SK-N-SH (cell line): ENCODE measurements at regions not wholly inside any gene's neighbourhood (a gene's known extent, or its start where the extent isn't known, plus 50 kb on each side); places are given as distances from the start of the nearest gene placed in this dataset.

Experiments
- CTCF ChIA-PET: fragments of 300-600, 350-600 bp; formaldehyde crosslinking; extraction: SDS; loops from one replicate; lab custom pipeline; 2021; lab: Yijun Ruan, JAX
- POLR2A ChIA-PET: fragments of 350-600 bp; sonication (Branson Sonifier 250); formaldehyde crosslinking; extraction: SDS; loops from one replicate; lab custom pipeline; 2020; ENCODE audit warnings: antibody characterized with exemption, inconsistent platforms; lab: Yijun Ruan, JAX
- DNase-seq: peaks from one replicate; pipeline ENCODE4 v3.0.0; 2012
- H2AFZ ChIP-seq: fragments of 200-600 bp; sonication (generic); 2 replicates; pipeline ENCODE4 v1.8.1; 2016; ENCODE audit warnings: antibody characterized with exemption, mild to moderate bottlenecking, low read depth
- H3F3A ChIP-seq: fragments of 200-600 bp; sonication (generic); replicated peaks from 2 replicates; pipeline ENCODE3; 2016; ENCODE audit warnings: antibody characterized with exemption, mild to moderate bottlenecking; ENCODE audit not compliant: insufficient read depth
- H3K27ac ChIP-seq, 2 experiments: fragments of 200-500 bp in 1 of 2; fragments of 200-600 bp in 1 of 2; sonication (Bioruptor generic) in 1 of 2; sonication (generic), shearing (Covaris generic) in 1 of 2; 2 replicates each; pipeline versions ENCODE4 v1.5.1 to v1.6.1; 2014 to 2016; ENCODE audit warnings: low read depth in 2 of 2, inconsistent platforms in 1 of 2, low read length in 1 of 2, mild to moderate bottlenecking in 1 of 2, mixed read lengths in 1 of 2
- H3K27me3 ChIP-seq: fragments of 200-600 bp; sonication (generic), shearing (Covaris generic); 2 replicates; pipeline ENCODE4 v1.6.1; 2016; ENCODE audit warnings: mixed run types; ENCODE audit not compliant: insufficient read depth
- H3K36me3 ChIP-seq, 2 experiments: fragments of 200-500 bp in 1 of 2; fragments of 200-600 bp in 1 of 2; sonication (Bioruptor generic) in 1 of 2; sonication (generic) in 1 of 2; replicated peaks in 1 of 2; 2 replicates each; pipeline versions ENCODE3 to v1.5.1; 2014 to 2016; ENCODE audit warnings: low read length in 1 of 2, mild to moderate bottlenecking in 1 of 2; ENCODE audit not compliant: insufficient read depth in 2 of 2, control insufficient read depth in 1 of 2
- H3K4me1 ChIP-seq, 2 experiments: fragments of 200-500 bp in 1 of 2; fragments of 200-600 bp in 1 of 2; sonication (Bioruptor generic) in 1 of 2; sonication (generic), shearing (Covaris generic) in 1 of 2; 2 replicates each; pipeline versions ENCODE4 v1.5.1 to v1.6.1; 2014 to 2016; ENCODE audit warnings: low read depth in 1 of 2, low read length in 1 of 2, mixed run types in 1 of 2; ENCODE audit not compliant: insufficient read depth in 2 of 2, control insufficient read depth in 1 of 2
- H3K4me2 ChIP-seq: fragments of 200-600 bp; sonication (generic), shearing (Covaris generic); 2 replicates; pipeline ENCODE4 v1.6.1; 2017; ENCODE audit warnings: mixed run types
- H3K4me3 ChIP-seq, 2 experiments: fragments of 200-500 bp in 1 of 2; fragments of 200-600 bp in 1 of 2; sonication (Bioruptor generic) in 1 of 2; sonication (generic), shearing (Covaris generic) in 1 of 2; 2 replicates each; pipeline versions ENCODE4 v1.5.1 to v1.8.1; 2014 to 2016; ENCODE audit warnings: low read depth in 2 of 2, inconsistent platforms in 1 of 2, low read length in 1 of 2, mild to moderate bottlenecking in 1 of 2, mixed read lengths in 1 of 2, moderate library complexity in 1 of 2
- H3K79me2 ChIP-seq: fragments of 200-600 bp; sonication (generic); 2 replicates; pipeline ENCODE4 v1.8.1; 2017; ENCODE audit warnings: mild to moderate bottlenecking; ENCODE audit not compliant: insufficient read depth
- H3K9ac ChIP-seq: fragments of 200-600 bp; sonication (generic); 2 replicates; pipeline ENCODE4 v1.6.1; 2017; ENCODE audit warnings: mixed run types
- H3K9me2 ChIP-seq: fragments of 200-600 bp; sonication (generic); 2 replicates; pipeline ENCODE4 v1.6.1; 2017; ENCODE audit warnings: mixed run types
- H3K9me3 ChIP-seq: fragments of 200-600 bp; sonication (generic); 2 replicates; pipeline ENCODE4 v1.6.1; 2017; ENCODE audit warnings: mixed run types, mild to moderate bottlenecking, moderate library complexity
- H4K20me1 ChIP-seq: fragments of 200-600 bp; sonication (generic); 2 replicates; pipeline ENCODE4 v1.6.1; 2017; ENCODE audit warnings: mild to moderate bottlenecking, mixed run types; ENCODE audit not compliant: insufficient read depth
- ELF1 ChIP-seq: IDR thresholded peaks from 2 replicates; pipeline ENCODE4 v1.4.0; 2012
- FOSL2 ChIP-seq: IDR thresholded peaks from 2 replicates; pipeline ENCODE4 v1.4.0; 2012; ENCODE audit warnings: low read depth, mild to moderate bottlenecking, moderate library complexity, borderline replicate concordance
- FOXM1 ChIP-seq: IDR thresholded peaks from 2 replicates; pipeline ENCODE4 v1.4.0; 2012; ENCODE audit warnings: low read depth, mild to moderate bottlenecking
- GATA2 ChIP-seq: sonication (generic); formaldehyde crosslinking; IDR thresholded peaks from 2 replicates; pipeline ENCODE4 v1.5.0; 2020; ENCODE audit warnings: mild to moderate bottlenecking, missing genetic modification reagents
- JUND ChIP-seq: IDR thresholded peaks from 2 replicates; pipeline ENCODE4 v1.4.0; 2012
- NFIC ChIP-seq: IDR thresholded peaks from 2 replicates; pipeline ENCODE4 v1.4.0; 2012; ENCODE audit warnings: borderline replicate concordance
- NRF1 ChIP-seq: IDR thresholded peaks from 2 replicates; pipeline ENCODE4 v1.6.1; 2012; ENCODE audit warnings: low read depth, mild to moderate bottlenecking, low read length
- POLR2AphosphoS5 ChIP-seq: IDR thresholded peaks from 2 replicates; pipeline ENCODE4 v1.6.1; 2012; ENCODE audit warnings: low read depth, low read length
- RAD21 ChIP-seq: IDR thresholded peaks from 2 replicates; pipeline ENCODE4 v1.6.1; 2012; ENCODE audit warnings: mild to moderate bottlenecking, low read length
- TEAD4 ChIP-seq: IDR thresholded peaks from 2 replicates; pipeline ENCODE4 v1.4.0; 2012; ENCODE audit warnings: mild to moderate bottlenecking, borderline replicate concordance; ENCODE audit not compliant: insufficient read depth
- WGBS: methylation state at CpG from one replicate; pipeline ENCODE4 v1.1.6; 2017; ENCODE audit warnings: low lambda C conversion rate; 5-methylcytosine and 5-hydroxymethylcytosine counted together
- TF ChIP-seq, protein P1 (sequence below): fragments of 150-350 bp; IDR thresholded peaks from 2 replicates; pipeline ENCODE4 v1.6.1; 2016; ENCODE audit warnings: mild to moderate bottlenecking, low read depth, low read length
- TF ChIP-seq, protein P2 (sequence below): IDR thresholded peaks from 2 replicates; pipeline ENCODE4; 2012
- TF ChIP-seq, protein P3 (sequence below): IDR thresholded peaks from 2 replicates; pipeline ENCODE4 v1.6.1; 2012; ENCODE audit warnings: mild to moderate bottlenecking, low read depth, low read length, moderate library complexity
- TF ChIP-seq, protein P4 (sequence below): IDR thresholded peaks from 2 replicates; pipeline ENCODE4 v1.4.0; 2012; ENCODE audit warnings: low read depth
- TF ChIP-seq, protein P5 (sequence below): fragments of 200-600 bp; sonication (generic); IDR thresholded peaks from 2 replicates; pipeline ENCODE4 v1.6.1; 2017; ENCODE audit warnings: antibody characterized with exemption, mild to moderate bottlenecking, moderate library complexity
- TF ChIP-seq, protein P6 (sequence below): IDR thresholded peaks from 2 replicates; pipeline ENCODE4 v1.4.0; 2012; ENCODE audit warnings: low read depth, borderline replicate concordance

DNA sequence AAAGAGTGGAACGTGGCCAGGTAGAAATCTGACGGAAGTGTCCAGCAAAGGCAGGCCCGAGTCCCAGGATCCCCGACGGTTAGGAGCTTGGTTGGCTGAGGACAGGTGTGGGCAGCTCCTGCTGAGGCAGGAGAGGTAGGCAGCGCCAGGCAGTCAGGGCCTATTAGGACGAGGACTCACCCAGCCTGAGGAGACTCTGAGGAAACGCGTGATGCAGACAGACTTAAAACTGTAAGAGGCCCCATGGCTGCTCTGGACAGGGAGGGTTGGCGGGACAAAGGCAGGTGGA is 255.7 kb upstream of the SFSWAP start:
- Histone ChIP-seq H3K27ac (no peak overlapping the region), H4K20me1 (no peaks in the 10 kb centered on the region), H3K36me3 (no peaks in the 10 kb centered on the region), H3K4me1 (peaks cover 0 to 4% of the 10 kb centered on the region in 2 experiments; a peak in 1 of 4 replicates), H3K27me3 (no peaks in the 10 kb centered on the region), H3K4me3 (no peak overlapping the region), H3K9me3 (no peaks in the 10 kb centered on the region), H3K9me2 (no peaks in the 10 kb centered on the region), H2AFZ (no peak overlapping the region), H3F3A (no peaks in the 10 kb centered on the region), H3K9ac (no peak overlapping the region), H3K4me2 (no peak overlapping the region), H3K79me2 (no peaks in the 10 kb centered on the region)
- POLR2A ChIA-PET: no interaction called here
- DNase-seq: no peak
- TF ChIP-seq FOXM1 (no peak), NRF1 (no peak), ELF1 (no peak), NFIC (no peak), TEAD4 (no peak), RAD21 (no peak), FOSL2 (no peak), JUND (no peak)
- TF ChIP-seq, protein P1, sequence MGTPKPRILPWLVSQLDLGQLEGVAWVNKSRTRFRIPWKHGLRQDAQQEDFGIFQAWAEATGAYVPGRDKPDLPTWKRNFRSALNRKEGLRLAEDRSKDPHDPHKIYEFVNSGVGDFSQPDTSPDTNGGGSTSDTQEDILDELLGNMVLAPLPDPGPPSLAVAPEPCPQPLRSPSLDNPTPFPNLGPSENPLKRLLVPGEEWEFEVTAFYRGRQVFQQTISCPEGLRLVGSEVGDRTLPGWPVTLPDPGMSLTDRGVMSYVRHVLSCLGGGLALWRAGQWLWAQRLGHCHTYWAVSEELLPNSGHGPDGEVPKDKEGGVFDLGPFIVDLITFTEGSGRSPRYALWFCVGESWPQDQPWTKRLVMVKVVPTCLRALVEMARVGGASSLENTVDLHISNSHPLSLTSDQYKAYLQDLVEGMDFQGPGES: no peak
- TF ChIP-seq, protein P2, sequence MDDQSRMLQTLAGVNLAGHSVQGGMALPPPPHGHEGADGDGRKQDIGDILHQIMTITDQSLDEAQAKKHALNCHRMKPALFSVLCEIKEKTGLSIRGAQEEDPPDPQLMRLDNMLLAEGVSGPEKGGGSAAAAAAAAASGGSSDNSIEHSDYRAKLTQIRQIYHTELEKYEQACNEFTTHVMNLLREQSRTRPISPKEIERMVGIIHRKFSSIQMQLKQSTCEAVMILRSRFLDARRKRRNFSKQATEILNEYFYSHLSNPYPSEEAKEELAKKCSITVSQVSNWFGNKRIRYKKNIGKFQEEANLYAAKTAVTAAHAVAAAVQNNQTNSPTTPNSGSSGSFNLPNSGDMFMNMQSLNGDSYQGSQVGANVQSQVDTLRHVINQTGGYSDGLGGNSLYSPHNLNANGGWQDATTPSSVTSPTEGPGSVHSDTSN: no peak
- TF ChIP-seq, protein P3, sequence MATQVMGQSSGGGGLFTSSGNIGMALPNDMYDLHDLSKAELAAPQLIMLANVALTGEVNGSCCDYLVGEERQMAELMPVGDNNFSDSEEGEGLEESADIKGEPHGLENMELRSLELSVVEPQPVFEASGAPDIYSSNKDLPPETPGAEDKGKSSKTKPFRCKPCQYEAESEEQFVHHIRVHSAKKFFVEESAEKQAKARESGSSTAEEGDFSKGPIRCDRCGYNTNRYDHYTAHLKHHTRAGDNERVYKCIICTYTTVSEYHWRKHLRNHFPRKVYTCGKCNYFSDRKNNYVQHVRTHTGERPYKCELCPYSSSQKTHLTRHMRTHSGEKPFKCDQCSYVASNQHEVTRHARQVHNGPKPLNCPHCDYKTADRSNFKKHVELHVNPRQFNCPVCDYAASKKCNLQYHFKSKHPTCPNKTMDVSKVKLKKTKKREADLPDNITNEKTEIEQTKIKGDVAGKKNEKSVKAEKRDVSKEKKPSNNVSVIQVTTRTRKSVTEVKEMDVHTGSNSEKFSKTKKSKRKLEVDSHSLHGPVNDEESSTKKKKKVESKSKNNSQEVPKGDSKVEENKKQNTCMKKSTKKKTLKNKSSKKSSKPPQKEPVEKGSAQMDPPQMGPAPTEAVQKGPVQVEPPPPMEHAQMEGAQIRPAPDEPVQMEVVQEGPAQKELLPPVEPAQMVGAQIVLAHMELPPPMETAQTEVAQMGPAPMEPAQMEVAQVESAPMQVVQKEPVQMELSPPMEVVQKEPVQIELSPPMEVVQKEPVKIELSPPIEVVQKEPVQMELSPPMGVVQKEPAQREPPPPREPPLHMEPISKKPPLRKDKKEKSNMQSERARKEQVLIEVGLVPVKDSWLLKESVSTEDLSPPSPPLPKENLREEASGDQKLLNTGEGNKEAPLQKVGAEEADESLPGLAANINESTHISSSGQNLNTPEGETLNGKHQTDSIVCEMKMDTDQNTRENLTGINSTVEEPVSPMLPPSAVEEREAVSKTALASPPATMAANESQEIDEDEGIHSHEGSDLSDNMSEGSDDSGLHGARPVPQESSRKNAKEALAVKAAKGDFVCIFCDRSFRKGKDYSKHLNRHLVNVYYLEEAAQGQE: no peak
- CTCF ChIA-PET: interaction anchor here (0.7 to 6.2 kb wide), 48 partner anchors 8 to 540 kb away, joined by 3 to 87 read pairs (median 4); no protein-coding TSS in a partner anchor
- WGBS: 70% methylated on average over 10 of the region's 10 CpGs

DNA sequence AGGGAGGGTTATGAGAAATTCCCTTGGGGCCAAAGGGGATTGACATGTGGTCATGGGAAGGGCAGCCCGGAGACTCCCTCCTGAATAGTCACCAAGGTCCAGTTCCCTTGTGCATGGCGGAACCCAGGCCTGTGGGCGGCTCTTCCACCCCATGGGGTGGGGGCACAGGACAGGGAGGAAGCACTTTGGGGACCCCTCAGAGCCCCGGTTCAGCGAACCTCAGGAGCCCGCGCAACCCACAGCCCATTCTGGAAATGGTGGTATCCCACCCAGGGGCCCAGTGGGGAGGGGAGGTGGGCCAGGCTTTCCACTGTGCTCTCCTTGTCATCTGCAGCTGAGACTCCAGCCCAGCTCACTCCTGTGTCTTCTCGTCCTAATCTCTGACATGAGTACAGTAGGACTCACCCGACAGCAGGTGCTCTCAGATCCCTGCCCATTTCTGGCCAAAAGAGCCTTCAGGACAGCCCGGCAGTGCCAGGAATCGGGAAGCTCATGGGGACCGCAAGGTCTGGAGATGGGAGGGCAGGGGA is 255.2 kb upstream of the SFSWAP start:
- no peak for DNase-seq
- TF ChIP-seq ELF1: no peak
- TF ChIP-seq, protein P4, sequence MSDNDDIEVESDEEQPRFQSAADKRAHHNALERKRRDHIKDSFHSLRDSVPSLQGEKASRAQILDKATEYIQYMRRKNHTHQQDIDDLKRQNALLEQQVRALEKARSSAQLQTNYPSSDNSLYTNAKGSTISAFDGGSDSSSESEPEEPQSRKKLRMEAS: no peak
- no peak for TF ChIP-seq POLR2AphosphoS5
- TF ChIP-seq, protein P5, sequence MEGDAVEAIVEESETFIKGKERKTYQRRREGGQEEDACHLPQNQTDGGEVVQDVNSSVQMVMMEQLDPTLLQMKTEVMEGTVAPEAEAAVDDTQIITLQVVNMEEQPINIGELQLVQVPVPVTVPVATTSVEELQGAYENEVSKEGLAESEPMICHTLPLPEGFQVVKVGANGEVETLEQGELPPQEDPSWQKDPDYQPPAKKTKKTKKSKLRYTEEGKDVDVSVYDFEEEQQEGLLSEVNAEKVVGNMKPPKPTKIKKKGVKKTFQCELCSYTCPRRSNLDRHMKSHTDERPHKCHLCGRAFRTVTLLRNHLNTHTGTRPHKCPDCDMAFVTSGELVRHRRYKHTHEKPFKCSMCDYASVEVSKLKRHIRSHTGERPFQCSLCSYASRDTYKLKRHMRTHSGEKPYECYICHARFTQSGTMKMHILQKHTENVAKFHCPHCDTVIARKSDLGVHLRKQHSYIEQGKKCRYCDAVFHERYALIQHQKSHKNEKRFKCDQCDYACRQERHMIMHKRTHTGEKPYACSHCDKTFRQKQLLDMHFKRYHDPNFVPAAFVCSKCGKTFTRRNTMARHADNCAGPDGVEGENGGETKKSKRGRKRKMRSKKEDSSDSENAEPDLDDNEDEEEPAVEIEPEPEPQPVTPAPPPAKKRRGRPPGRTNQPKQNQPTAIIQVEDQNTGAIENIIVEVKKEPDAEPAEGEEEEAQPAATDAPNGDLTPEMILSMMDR: no peak
- TF ChIP-seq, protein P6, sequence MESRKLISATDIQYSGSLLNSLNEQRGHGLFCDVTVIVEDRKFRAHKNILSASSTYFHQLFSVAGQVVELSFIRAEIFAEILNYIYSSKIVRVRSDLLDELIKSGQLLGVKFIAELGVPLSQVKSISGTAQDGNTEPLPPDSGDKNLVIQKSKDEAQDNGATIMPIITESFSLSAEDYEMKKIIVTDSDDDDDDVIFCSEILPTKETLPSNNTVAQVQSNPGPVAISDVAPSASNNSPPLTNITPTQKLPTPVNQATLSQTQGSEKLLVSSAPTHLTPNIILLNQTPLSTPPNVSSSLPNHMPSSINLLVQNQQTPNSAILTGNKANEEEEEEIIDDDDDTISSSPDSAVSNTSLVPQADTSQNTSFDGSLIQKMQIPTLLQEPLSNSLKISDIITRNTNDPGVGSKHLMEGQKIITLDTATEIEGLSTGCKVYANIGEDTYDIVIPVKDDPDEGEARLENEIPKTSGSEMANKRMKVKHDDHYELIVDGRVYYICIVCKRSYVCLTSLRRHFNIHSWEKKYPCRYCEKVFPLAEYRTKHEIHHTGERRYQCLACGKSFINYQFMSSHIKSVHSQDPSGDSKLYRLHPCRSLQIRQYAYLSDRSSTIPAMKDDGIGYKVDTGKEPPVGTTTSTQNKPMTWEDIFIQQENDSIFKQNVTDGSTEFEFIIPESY: no peak
- TF ChIP-seq, protein P1: no peak
- TF ChIP-seq GATA2: no peak
- TF ChIP-seq, all 33 proteins: peak for 0

More for the DNA sequence above, 255.2 kb upstream of the SFSWAP start:
- Histone ChIP-seq H3K9me2 (no peaks in the 10 kb centered on the region), H3K27ac (no peak overlapping the region), H3F3A (no peaks in the 10 kb centered on the region), H3K4me2 (no peak overlapping the region), H3K9ac (no peak overlapping the region), H3K4me1 (peaks cover 0 to 4% of the 10 kb centered on the region in 2 experiments; a peak in 1 of 4 replicates), H3K4me3 (no peak overlapping the region), H3K27me3 (no peaks in the 10 kb centered on the region), H3K9me3 (no peaks in the 10 kb centered on the region), H3K79me2 (no peaks in the 10 kb centered on the region), H2AFZ (no peak overlapping the region), H3K36me3 (no peaks in the 10 kb centered on the region), H4K20me1 (no peaks in the 10 kb centered on the region)
- CTCF ChIA-PET: interaction anchor here (0.6 to 6.2 kb wide), 25 partner anchors 8 to 540 kb away, joined by 3 to 87 read pairs (median 4); no protein-coding TSS in a partner anchor
- WGBS: 65% methylated on average over 10 of the region's 12 CpGs
- POLR2A ChIA-PET: interaction anchor here (0.6 kb wide), 1 partner anchor 374 kb away, joined by 4 read pairs; no protein-coding TSS in a partner anchor
